ENCODE measurements at regions not wholly inside any gene's neighbourhood (a gene's known extent, or its start where the extent isn't known, plus 50 kb on each side); places are given as distances from the start of the nearest gene placed in this dataset.
A peak's percentile ranks its signal among the peaks of the same experiment; 100 is the strongest.

- Histone ChIP-seq H3K4me1 (peaks cover 0 to 18% (median 4%) of the 10 kb centered on the region in 4 donors), H3K9me3 (no peaks in the 10 kb centered on the region), H3K4me3 (no peak overlapping the region), H3K27me3 (no peaks in the 10 kb centered on the region), H3K36me3 (no peaks in the 10 kb centered on the region), H3K27ac (no peak overlapping the region)
- intact Hi-C loops (cut with DNase I; ENCODE audit: low total_unique reads): no loop called here
- TF ChIP-seq EP300 (IDR thresholded peaks at IDR 0.05; ENCODE audit: low read depth): no peak
- no peak for DNase-seq
- WGBS, 2 donors (ENCODE audit: low coverage in 1 of 2): 72 to 100% methylated on average over 1 to 2 of the region's 2 CpGs
- in situ Hi-C loops (cut with MboI; ENCODE audit: low pct_ligation_motif_present in 1 of 4, low pct_unique_long_range_greater_than_20kb in 1 of 4, low sequenced_read_pairs in 3 of 4): no loop called here
Measured at GRCh38 chr17:33980193-33980592, 274.9 kb upstream of the CCL2 start.

- H3K4me1 ChIP-seq: peaks cover 0 to 26% (median 4%) of the 10 kb centered on the region in 4 donors
- DNase-seq: peak; percentile 69
- WGBS, 2 donors (ENCODE audit: low coverage in 1 of 2): 55 to 80% methylated on average over 1 to 6 of the region's 6 CpGs
- no peak overlapping the region for H3K4me3 ChIP-seq
- intact Hi-C loops (cut with DNase I; ENCODE audit: low total_unique reads): no loop called here
- no peaks in the 10 kb centered on the region for H3K9me3 ChIP-seq
- no peaks in the 10 kb centered on the region for H3K27me3 ChIP-seq
- in situ Hi-C loops (cut with MboI; ENCODE audit: low pct_ligation_motif_present in 1 of 4, low pct_unique_long_range_greater_than_20kb in 1 of 4, low sequenced_read_pairs in 3 of 4): no loop called here
- H3K36me3 ChIP-seq: no peaks in the 10 kb centered on the region
- peak overlapping the region; percentile 22 to 62 (median 53) for H3K27ac ChIP-seq
- TF ChIP-seq EP300 (IDR thresholded peaks at IDR 0.05; ENCODE audit: low read depth) (no peak), CTCF (IDR thresholded peaks at IDR 0.05) (no peak), POLR2A (IDR thresholded peaks at IDR 0.05) (no peak), POLR2AphosphoS5 (IDR thresholded peaks at IDR 0.05) (no peak)
Measured at GRCh38 chr17:33981711-33982601, 273.1 kb upstream of the CCL2 start.

GRCh38 chr17:33982909-33983308 lies 272.2 kb upstream of the CCL2 start:
- intact Hi-C loops (cut with DNase I; ENCODE audit: low total_unique reads) (no loop called here), in situ Hi-C loops (cut with MboI; ENCODE audit: low pct_ligation_motif_present in 1 of 4, low pct_unique_long_range_greater_than_20kb in 1 of 4, low sequenced_read_pairs in 3 of 4) (no loop called here)
- no peak for DNase-seq
- Histone ChIP-seq H3K27me3 (no peaks in the 10 kb centered on the region), H3K4me1 (peaks cover 0 to 28% (median 4%) of the 10 kb centered on the region in 4 donors), H3K4me3 (no peak overlapping the region), H3K36me3 (no peaks in the 10 kb centered on the region), H3K9me3 (no peaks in the 10 kb centered on the region), H3K27ac (no peak overlapping the region)
- TF ChIP-seq POLR2AphosphoS5 (IDR thresholded peaks at IDR 0.05) (no peak), POLR2A (IDR thresholded peaks at IDR 0.05) (no peak), EP300 (IDR thresholded peaks at IDR 0.05; ENCODE audit: low read depth) (no peak), CTCF (IDR thresholded peaks at IDR 0.05) (no peak)

- Histone ChIP-seq H3K27me3 (peaks cover 5% of the 10 kb centered on the region), H3K36me3 (no peaks in the 10 kb centered on the region), H3K4me3 (no peak overlapping the region), H3K4me1 (peaks cover 0 to 33% (median 7%) of the 10 kb centered on the region in 4 donors), H3K27ac (no peak overlapping the region), H3K9me3 (no peaks in the 10 kb centered on the region)
- WGBS, 2 donors (ENCODE audit: low coverage in 1 of 2): 75% methylated on average over 6 of the region's 6 CpGs; no CpG with 5 or more reads in 1 of the 2 donors
- no peak for TF ChIP-seq EP300 (IDR thresholded peaks at IDR 0.05; ENCODE audit: low read depth)
- no peak for TF ChIP-seq POLR2AphosphoS5 (IDR thresholded peaks at IDR 0.05)
- TF ChIP-seq POLR2A (IDR thresholded peaks at IDR 0.05): no peak
- DNase-seq: no peak
- in situ Hi-C loops (cut with MboI; ENCODE audit: low pct_ligation_motif_present in 1 of 4, low pct_unique_long_range_greater_than_20kb in 1 of 4, low sequenced_read_pairs in 3 of 4): no loop called here
- intact Hi-C loops (cut with DNase I; ENCODE audit: low total_unique reads): no loop called here
Measured at GRCh38 chr17:33983824-33984574, 271.1 kb upstream of the CCL2 start.

- in situ Hi-C loops (cut with MboI; ENCODE audit: low pct_ligation_motif_present in 1 of 4, low pct_unique_long_range_greater_than_20kb in 1 of 4, low sequenced_read_pairs in 3 of 4): no loop called here
Measured at GRCh38 chr17:33986088-33986487, 269.0 kb upstream of the CCL2 start.

More at GRCh38 chr17:33986088-33986487, 269.0 kb upstream of the CCL2 start:
- H3K4me1 ChIP-seq: peaks cover 0 to 51% (median 18%) of the 10 kb centered on the region in 4 donors
- no peak overlapping the region for H3K4me3 ChIP-seq
- H3K9me3 ChIP-seq: no peaks in the 10 kb centered on the region
- DNase-seq: no peak
- no peak for TF ChIP-seq POLR2A (IDR thresholded peaks at IDR 0.05)
- TF ChIP-seq POLR2AphosphoS5 (IDR thresholded peaks at IDR 0.05): no peak
- TF ChIP-seq EP300 (IDR thresholded peaks at IDR 0.05; ENCODE audit: low read depth): no peak
- no peak for TF ChIP-seq CTCF (IDR thresholded peaks at IDR 0.05)
- whole genome bisulfite sequencing, 2 donors (ENCODE audit: low coverage in 1 of 2): 0% methylated on average over 1 of the region's 1 CpG
- intact Hi-C loops (cut with DNase I; ENCODE audit: low total_unique reads): no loop called here
- H3K27me3 ChIP-seq: peaks cover 5% of the 10 kb centered on the region
- no peaks in the 10 kb centered on the region for H3K36me3 ChIP-seq
- H3K27ac ChIP-seq: no peak overlapping the region

All from transverse colon (tissue), 4 donors.